ENCODE measurements at regions not wholly inside any gene's neighbourhood (a gene's known extent, or its start where the extent isn't known, plus 50 kb on each side); places are given as distances from the start of the nearest gene placed in this dataset.

GRCh38 chr5:118224546-118224945, 763.8 kb downstream of the DTWD2 start:
- 63 to 75% (median 66%) methylated on average over 3 of the region's 3 CpGs for WGBS, 5 donors
- no peaks in the 10 kb centered on the region for H3K4me1 ChIP-seq
- DNase-seq = no peak
- intact Hi-C loops (cut with DNase I; ENCODE audit: low total_unique reads) = no loop called here
- no peaks in the 10 kb centered on the region for H3K27me3 ChIP-seq
- H3K36me3 ChIP-seq = no peaks in the 10 kb centered on the region
- H3K27ac ChIP-seq = no peak overlapping the region
- H3K4me3 ChIP-seq = no peak overlapping the region
- H3K9me3 ChIP-seq = no peaks in the 10 kb centered on the region
- TF ChIP-seq CTCF (IDR thresholded peaks at IDR 0.05) (no peak), POLR2AphosphoS5 (IDR thresholded peaks at IDR 0.05) (no peak), EP300 (IDR thresholded peaks at IDR 0.05) (no peak), POLR2A (IDR thresholded peaks at IDR 0.05) (no peak)

- 66 to 73% (median 73%) methylated on average over 2 of the region's 2 CpGs for WGBS, 5 donors
- Histone ChIP-seq H3K36me3 (no peaks in the 10 kb centered on the region), H3K4me1 (no peaks in the 10 kb centered on the region), H3K27ac (no peak overlapping the region), H3K27me3 (no peaks in the 10 kb centered on the region), H3K9me3 (no peaks in the 10 kb centered on the region), H3K4me3 (no peak overlapping the region)
- no peak for TF ChIP-seq POLR2AphosphoS5 (IDR thresholded peaks at IDR 0.05)
- no peak for TF ChIP-seq EP300 (IDR thresholded peaks at IDR 0.05)
- TF ChIP-seq CTCF (IDR thresholded peaks at IDR 0.05) = no peak
- TF ChIP-seq POLR2A (IDR thresholded peaks at IDR 0.05) = no peak
- no peak for DNase-seq
- intact Hi-C loops (cut with DNase I; ENCODE audit: low total_unique reads) = no loop called here
These were observed 767.7 kb downstream of the DTWD2 start for GRCh38 chr5:118220556-118221195.

GRCh38 chr5:118211606-118212005, 776.7 kb downstream of the DTWD2 start:
- Histone ChIP-seq H3K36me3 (no peaks in the 10 kb centered on the region), H3K27ac (no peak overlapping the region), H3K4me1 (no peaks in the 10 kb centered on the region), H3K9me3 (peaks cover 0 to 37% (median 29%) of the 10 kb centered on the region in 4 donors), H3K27me3 (no peaks in the 10 kb centered on the region), H3K4me3 (no peak overlapping the region)
- intact Hi-C loops (cut with DNase I; ENCODE audit: low total_unique reads) = no loop called here
- TF ChIP-seq EP300 (IDR thresholded peaks at IDR 0.05) (no peak), POLR2AphosphoS5 (IDR thresholded peaks at IDR 0.05) (no peak), CTCF (IDR thresholded peaks at IDR 0.05) (no peak), POLR2A (IDR thresholded peaks at IDR 0.05) (no peak)
- DNase-seq = no peak

GRCh38 chr5:118208031-118208453, 780.3 kb downstream of the DTWD2 start:
- WGBS, 5 donors = 91 to 98% (median 95%) methylated on average over 9 to 23 of the region's 23 CpGs
- intact Hi-C loops (cut with DNase I; ENCODE audit: low total_unique reads) = no loop called here
- no peak for TF ChIP-seq EP300 (IDR thresholded peaks at IDR 0.05)
- TF ChIP-seq POLR2A (IDR thresholded peaks at IDR 0.05) = no peak
- TF ChIP-seq POLR2AphosphoS5 (IDR thresholded peaks at IDR 0.05) = no peak
- no peak for TF ChIP-seq CTCF (IDR thresholded peaks at IDR 0.05)

More at GRCh38 chr5:118208031-118208453, 780.3 kb downstream of the DTWD2 start:
- H3K4me3 ChIP-seq = no peak overlapping the region
- DNase-seq = no peak
- H3K9me3 ChIP-seq = peaks cover 0 to 37% (median 29%) of the 10 kb centered on the region in 4 donors
- H3K27ac ChIP-seq = no peak overlapping the region
- H3K4me1 ChIP-seq = no peaks in the 10 kb centered on the region
- H3K27me3 ChIP-seq = no peaks in the 10 kb centered on the region
- no peaks in the 10 kb centered on the region for H3K36me3 ChIP-seq
